NCI-H2029 (cell line): ENCODE measurements at regions not wholly inside any gene's neighbourhood (a gene's known extent, or its start where the extent isn't known, plus 50 kb on each side); places are given as distances from the start of the nearest gene placed in this dataset.
A peak's percentile ranks its signal among the peaks of the same experiment; 100 is the strongest.

Experiments
- DNase-seq: peaks from one replicate; lab custom pipeline; 2025; lab: John Stamatoyannopoulos, UW

DNA sequence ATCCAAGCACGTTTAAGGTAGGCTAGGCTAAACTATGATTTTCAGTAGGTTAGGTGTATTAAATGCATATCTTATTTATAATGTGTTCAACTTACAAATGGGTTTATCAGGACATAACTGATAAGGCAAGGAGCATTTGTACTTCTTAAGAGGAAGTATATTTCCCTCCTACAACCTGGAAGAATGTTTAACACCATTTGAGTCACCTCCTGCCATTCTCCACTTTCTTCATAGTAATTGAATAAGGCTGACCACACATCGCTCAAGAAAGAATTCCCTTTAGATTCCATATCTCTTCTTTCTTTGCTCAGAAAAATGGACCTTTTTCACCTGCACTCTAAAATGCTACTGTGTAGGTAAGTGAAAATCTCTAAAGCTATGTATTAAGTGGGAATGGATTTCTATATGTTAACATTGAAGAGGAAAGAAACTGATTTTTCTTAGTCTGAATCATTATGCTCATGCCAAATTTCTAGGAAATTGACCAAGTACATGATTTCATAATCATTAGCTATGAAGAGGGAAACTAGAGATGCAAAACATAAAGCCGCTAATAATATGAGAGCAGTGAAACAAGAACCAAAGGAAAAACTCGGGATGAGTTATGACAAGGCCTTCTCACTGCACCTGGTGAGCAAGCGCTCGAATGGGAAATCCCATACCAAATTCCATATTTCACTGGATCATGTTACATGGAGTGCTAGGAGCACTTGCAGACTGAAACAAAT lies 210.4 kb downstream of the ALDH8A1 start:
- DNase-seq: no peak

- no peak for DNase-seq
These were observed 211.6 kb downstream of the ALDH8A1 start for GRCh38 chr6:134738211-134738885.

DNA sequence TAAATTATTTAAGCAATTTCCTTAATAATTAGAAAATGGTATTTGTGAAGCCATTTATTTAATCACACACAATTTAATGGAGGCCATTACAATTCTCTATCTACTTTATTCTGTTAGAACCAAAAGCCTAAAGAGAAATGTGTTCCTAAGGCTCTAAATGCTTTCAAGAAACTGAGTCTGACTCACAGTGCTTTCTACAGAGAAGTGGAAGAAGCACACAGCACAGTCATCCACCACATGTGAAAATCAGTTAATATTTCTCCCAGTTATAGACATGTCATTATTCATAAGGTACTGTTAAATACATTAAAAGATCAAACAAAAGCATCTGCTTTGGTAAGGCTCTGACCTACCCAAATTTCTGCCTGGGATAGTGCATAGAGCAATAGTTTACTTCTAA lies 214.4 kb downstream of the ALDH8A1 start:
- DNase-seq: no peak

- no peak for DNase-seq
These were observed 215.5 kb downstream of the ALDH8A1 start for GRCh38 chr6:134734312-134734869.

DNA sequence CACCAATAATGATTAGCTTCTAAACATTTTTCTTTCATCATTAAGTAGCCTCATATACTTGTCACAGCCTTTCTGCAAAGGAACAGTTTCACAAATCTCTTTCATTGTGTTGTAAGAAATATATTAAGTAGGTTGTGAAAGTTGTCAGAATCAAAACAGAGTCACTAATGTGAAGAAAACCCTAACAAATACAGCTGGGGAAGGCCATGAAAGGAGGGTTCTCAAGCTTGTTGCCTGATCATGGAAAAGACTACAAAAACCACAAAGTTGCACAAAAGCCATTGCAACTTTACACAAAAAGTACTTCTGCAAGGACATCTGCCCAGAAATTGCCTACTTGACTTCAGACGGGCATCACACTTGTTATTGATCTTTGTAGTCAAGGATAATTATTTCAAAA lies 216.1 kb downstream of the ALDH8A1 start:
- DNase-seq: no peak

GRCh38 chr6:134732763-134733162 lies 217.1 kb downstream of the ALDH8A1 start:
- DNase-seq: no peak

DNA sequence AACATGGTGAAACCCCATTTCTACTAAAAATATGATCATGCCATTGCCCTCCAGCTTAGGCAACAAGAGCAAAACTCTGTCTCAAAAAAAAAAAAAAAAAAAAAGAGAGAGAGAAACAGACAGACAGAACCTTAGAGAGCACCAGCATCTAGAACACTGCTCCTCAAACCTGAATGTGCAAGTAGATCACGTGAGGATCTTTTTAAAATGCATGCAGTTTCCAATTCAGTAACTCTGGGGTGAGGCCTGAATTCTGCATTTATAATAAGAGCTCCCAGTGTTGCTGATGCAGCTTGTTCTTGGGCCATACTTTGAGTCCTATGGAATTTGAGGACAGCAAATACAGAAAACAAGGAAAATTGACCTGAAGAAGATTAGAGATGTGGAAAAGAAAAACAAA lies 218.3 kb downstream of the ALDH8A1 start:
- DNase-seq: no peak

- DNase-seq: no peak
These were observed 219.9 kb downstream of the ALDH8A1 start for GRCh38 chr6:134730013-134730412.

DNA sequence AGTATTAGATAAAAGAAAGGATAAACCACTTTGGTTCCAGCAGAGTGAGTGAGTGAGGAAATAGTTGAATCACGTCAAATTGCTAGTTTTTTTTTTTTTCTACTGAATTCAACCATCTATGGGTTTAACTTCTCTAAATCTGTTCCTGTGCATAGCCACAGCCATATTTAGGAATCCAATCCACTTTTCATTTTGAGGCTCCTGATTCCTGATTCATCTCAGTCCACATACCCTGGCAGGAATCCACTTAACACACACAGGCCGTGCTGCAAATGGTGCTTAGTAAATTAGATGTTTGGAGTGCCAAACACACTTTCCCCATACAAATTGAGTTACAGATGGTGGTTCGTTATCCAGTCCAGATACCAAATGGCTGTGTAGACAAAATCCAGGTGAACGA lies 220.3 kb downstream of the ALDH8A1 start:
- no peak for DNase-seq

GRCh38 chr6:134727081-134727480 lies 222.8 kb downstream of the ALDH8A1 start:
- DNase-seq: no peak

DNA sequence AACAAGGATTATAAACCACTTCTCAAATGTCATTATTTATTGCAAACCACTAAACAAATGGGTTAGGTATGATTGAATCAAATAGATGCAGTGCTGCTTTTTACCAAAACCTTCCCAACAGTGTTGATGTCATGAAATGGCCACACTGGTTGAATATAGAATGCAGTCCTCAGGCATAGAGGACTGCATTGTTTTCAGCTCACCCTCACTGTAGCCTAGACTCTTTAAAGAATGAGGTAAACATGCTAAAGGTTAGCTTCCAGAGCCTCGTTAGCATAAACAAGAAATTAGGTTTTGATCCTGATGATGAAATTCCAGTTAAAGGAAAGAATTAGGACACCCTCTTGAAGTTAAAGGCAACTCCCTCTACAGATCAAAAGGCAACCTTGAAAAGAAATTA lies 224.3 kb downstream of the ALDH8A1 start:
- no peak for DNase-seq

- DNase-seq: no peak
These were observed 225.0 kb downstream of the ALDH8A1 start for GRCh38 chr6:134724771-134725340.

DNA sequence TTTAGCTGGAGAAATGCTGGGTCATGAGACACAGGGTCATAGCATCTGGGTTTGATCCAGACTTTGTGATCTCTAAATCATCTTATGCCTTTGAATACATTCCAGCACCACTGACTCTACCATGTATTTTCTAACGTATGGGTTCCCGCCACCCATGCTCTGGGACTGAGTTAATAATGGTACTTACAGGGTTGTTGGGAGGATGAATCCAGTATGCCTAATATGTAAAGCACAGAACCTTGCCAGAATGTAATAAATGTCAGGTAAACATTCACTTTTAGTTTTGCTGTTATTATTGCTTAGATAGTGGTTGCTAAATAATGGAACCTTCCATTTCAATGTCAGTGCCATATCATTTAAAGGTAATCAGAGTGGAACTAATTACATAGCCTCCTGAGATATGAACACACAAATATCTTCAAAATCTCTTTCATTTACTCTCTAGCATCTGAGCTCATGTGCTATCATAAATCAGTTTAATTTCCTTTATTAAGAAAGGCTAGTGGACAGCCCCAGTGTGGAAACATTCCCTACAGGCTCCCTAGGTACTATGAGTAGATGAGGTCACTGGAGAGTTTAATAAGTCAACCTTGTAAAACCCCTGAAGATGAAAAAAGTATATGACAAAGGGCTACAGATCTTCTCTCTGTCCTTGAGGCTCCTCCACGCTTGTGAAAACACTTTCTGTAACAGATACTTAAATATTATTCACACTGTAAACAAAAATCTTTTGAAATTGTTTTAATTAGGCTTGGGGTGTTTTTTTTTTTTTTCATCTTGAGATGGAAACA lies 226.6 kb downstream of the ALDH8A1 start:
- no peak for DNase-seq

DNA sequence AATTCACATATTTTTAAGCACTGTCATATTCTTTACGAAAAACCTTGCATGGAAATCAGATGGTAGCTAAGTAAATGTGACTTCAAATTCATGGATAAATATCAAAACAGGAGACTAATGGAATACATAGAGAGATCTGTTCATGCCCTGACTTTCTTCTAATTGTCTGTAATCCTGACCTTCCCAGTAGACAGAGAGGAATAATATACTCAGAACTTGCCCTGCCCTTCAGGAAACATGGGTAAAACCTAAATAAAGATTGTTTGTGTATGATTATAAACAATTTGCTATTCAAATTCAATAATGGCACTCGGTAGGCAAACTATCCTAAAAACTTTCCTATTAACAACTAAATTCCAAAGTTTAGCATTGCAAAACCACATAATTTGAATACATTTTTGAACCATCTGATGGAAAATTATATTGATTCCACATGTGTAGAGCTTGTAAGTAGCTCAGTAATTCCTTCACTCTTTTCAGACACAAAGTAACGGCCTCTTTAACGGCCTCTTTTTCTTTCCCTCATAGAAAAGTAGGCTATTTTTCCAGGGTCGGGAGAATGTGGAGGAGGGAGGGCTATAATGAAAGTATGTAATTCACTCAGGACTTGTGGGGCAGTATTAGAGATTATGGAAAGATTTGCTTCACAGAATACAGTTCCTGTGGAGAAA lies 227.6 kb downstream of the ALDH8A1 start:
- no peak for DNase-seq

GRCh38 chr6:134721060-134721405 lies 228.9 kb downstream of the ALDH8A1 start:
- no peak for DNase-seq

- DNase-seq: no peak
These were observed 229.4 kb downstream of the ALDH8A1 start for GRCh38 chr6:134720353-134721059.

- DNase-seq: no peak
These were observed 230.0 kb downstream of the ALDH8A1 start for GRCh38 chr6:134719911-134720310.

- DNase-seq: no peak
These were observed 230.6 kb downstream of the ALDH8A1 start for GRCh38 chr6:134719286-134719685.

- DNase-seq: peak; percentile 11
These were observed 235.2 kb downstream of the ALDH8A1 start for GRCh38 chr6:134714679-134715078.

- peak; percentile 24 for DNase-seq
These were observed 235.8 kb downstream of the ALDH8A1 start for GRCh38 chr6:134714113-134714512.

GRCh38 chr6:134712311-134712710 lies 237.6 kb downstream of the ALDH8A1 start:
- no peak for DNase-seq
